ENCODE measurements at regions not wholly inside any gene's neighbourhood (a gene's known extent, or its start where the extent isn't known, plus 50 kb on each side); places are given as distances from the start of the nearest gene placed in this dataset.

DNA sequence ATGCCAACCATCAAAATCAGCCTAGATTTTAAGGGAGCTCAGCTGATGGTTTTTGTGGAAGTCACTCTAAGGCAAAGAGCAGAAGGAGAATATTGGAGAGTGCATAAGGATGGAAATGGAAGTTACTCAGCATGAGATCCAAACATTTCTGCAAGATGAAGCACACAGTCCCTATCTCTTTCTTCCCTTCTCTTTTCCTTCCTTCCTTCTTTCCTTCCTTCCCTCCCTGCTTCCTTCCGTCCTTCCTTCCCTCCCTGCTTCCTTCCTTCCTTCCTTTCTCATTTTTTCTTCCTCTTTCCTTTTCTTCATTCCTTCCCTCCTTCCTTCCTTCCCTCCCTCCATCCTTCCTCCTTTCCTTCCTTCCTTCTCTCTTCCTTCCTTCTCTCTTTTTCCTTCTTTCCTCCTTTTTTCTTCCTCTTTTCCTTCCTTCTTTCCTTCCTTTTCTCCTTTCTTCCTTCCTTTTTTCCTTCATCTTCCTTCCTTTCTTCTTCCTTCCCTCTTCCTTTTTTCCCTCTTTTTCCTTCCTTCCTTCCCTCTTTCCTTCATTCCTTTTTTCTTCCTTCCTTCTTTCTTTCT, 727.9 kb upstream of the CDH2 start:
- no peaks in the 10 kb centered on the region for H3K27me3 Mint-ChIP-seq
- ChIA-PET CTCF (no interaction called here), POLR2A (no interaction called here)
- H3K9me3 Mint-ChIP-seq, result peaks cover 23% of the 10 kb centered on the region
- H3K4me1 Mint-ChIP-seq, result no peaks in the 10 kb centered on the region
- DNase-seq, result no peak
- H3K36me3 Mint-ChIP-seq (ENCODE audit: low read depth), result no peaks in the 10 kb centered on the region
- no peak overlapping the region for H3K27ac Mint-ChIP-seq
- no peak overlapping the region for H3K4me3 Mint-ChIP-seq

DNA sequence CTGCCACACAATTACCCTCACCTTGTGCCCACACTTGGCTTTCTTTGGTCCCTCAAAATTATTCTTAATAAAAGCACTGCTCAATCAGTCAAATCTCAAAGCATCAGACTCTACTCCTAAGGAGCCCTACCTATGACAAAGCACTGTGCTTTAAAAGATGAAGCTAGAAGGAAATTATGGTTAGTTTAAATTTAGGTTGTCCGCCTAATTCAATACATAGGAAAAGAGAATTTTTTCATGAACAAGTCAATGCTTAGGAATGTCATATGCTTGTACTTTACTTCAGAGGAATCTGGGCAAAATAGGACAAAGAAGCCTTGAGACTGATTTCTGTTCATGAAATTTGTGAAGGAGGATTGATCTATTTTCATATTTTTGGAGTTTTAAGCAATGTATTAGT, 726.4 kb upstream of the CDH2 start:
- Mint-ChIP-seq H3K9me3 (peaks cover 18% of the 10 kb centered on the region), H3K27ac (no peak overlapping the region), H3K27me3 (no peaks in the 10 kb centered on the region), H3K4me3 (no peak overlapping the region), H3K36me3 (ENCODE audit: low read depth) (no peaks in the 10 kb centered on the region), H3K4me1 (no peaks in the 10 kb centered on the region)
- ChIA-PET CTCF (no interaction called here), POLR2A (no interaction called here)
- no peak for DNase-seq

DNA sequence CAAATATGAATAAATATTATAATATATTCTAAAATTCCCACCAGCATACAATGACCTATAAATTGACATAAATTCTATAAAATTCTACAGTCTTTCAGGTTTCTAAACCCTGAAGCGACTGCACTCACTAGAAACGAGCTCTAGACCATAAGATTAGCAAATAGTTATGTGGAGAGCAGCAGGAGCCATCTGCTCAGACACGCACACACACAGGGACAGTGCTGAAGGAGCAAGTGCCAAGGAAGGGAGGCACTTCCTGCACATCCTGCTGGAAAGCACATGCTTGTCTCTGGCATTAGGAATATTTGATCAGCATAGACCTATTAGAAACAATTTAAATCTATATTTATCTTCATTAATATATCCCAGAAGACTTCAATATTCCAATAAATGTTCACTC, 713.9 kb upstream of the CDH2 start:
- POLR2A ChIA-PET, result no interaction called here
- CTCF ChIA-PET, result no interaction called here
- DNase-seq, result no peak

DNA sequence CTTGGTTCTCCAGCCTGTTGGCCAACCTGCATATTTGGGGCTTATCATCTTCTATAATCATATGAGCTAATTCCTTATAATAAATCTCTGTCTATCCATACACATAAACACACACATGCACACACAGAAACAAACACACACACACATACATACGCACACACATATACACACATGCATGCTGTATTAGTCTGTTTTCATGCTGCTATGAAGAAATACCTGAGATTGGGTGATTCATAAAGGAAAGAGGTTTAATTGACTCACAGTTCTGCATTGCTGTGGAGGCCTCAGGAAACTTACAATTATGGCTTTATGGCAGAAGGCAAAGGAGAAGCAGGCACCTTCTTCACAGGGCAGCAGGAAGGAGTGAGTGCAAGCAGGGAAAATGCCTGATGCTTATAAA, 707.4 kb upstream of the CDH2 start:
- peaks cover 16% of the 10 kb centered on the region for H3K9me3 Mint-ChIP-seq
- H3K27ac Mint-ChIP-seq, result no peak overlapping the region
- ChIA-PET POLR2A (no interaction called here), CTCF (no interaction called here)
- H3K4me1 Mint-ChIP-seq, result no peaks in the 10 kb centered on the region
- DNase-seq, result no peak
- no peak overlapping the region for H3K4me3 Mint-ChIP-seq
- no peaks in the 10 kb centered on the region for H3K36me3 Mint-ChIP-seq (ENCODE audit: low read depth)
- no peaks in the 10 kb centered on the region for H3K27me3 Mint-ChIP-seq

More for the DNA sequence above, 713.9 kb upstream of the CDH2 start:
- Mint-ChIP-seq H3K36me3 (ENCODE audit: low read depth) (no peaks in the 10 kb centered on the region), H3K27me3 (no peaks in the 10 kb centered on the region), H3K9me3 (peaks cover 7% of the 10 kb centered on the region), H3K4me3 (no peak overlapping the region), H3K4me1 (no peaks in the 10 kb centered on the region), H3K27ac (no peak overlapping the region)

DNA sequence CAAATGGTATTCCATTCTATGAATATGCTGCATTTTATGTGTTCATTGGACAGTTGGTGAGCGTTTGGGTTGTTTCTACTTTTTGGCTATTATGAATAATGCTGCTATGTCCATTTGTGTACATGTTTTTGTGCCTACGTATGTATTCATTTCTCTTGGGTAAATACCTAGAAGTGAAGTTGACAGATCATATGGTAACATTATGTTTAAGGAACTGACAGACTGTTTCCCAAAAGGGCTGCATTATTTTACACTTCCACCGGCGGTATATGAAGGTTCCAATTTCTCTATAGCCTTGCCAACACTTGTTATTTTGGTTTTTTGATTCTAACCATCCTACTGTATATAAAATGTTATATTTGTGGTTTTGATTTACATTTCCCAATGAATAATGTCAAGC, 703.9 kb upstream of the CDH2 start:
- Mint-ChIP-seq H3K27me3 (no peaks in the 10 kb centered on the region), H3K27ac (no peak overlapping the region)
- no peak for DNase-seq

DNA sequence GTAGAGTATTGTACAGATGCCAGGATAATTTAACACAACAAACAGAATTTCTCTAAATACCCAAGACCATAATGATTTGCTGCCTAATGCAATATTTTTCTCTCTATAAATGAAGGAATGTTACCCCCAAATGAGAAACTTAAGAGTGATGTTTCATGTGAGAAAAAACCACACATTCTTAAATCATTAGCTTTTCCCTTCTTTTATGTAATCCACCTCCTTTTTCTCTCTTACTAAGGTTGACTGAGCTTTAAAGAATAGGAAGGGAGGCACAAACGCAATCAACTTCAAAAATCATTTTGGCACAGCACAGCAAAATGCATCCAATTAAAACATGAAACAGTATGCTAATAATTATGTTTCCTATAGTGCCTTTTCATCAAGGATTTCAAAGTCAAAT, 698.1 kb upstream of the CDH2 start:
- no peaks in the 10 kb centered on the region for H3K27me3 Mint-ChIP-seq
- no peaks in the 10 kb centered on the region for H3K4me1 Mint-ChIP-seq
- H3K4me3 Mint-ChIP-seq, result no peak overlapping the region
- H3K36me3 Mint-ChIP-seq (ENCODE audit: low read depth), result no peaks in the 10 kb centered on the region
- peaks cover 12% of the 10 kb centered on the region for H3K9me3 Mint-ChIP-seq
- ChIA-PET POLR2A (no interaction called here), CTCF (no interaction called here)
- no peak for DNase-seq
- H3K27ac Mint-ChIP-seq, result no peak overlapping the region

More for the DNA sequence above, 703.9 kb upstream of the CDH2 start:
- Mint-ChIP-seq H3K4me3 (no peak overlapping the region), H3K9me3 (peaks cover 16% of the 10 kb centered on the region), H3K4me1 (no peaks in the 10 kb centered on the region), H3K36me3 (ENCODE audit: low read depth) (no peaks in the 10 kb centered on the region)
- POLR2A ChIA-PET, result no interaction called here
- CTCF ChIA-PET, result no interaction called here

DNA sequence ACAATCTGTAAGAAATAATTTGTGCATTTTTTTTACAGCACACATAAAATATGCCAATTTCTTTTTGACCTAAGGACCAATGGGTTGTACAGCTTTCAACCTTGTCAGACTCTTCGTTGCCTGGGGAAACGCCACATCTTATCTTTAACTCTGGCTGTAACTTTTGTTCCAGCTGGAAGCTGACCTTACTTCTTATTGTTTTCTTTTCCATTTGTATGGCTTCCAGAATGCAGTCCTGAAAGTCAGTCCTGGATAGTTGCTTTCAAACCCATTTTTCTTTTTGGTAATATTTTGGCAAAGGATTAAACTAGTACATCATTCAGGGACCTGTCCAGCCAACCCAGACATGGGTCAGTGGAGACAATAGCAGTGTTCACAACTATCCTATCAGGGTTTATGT, 686.5 kb upstream of the CDH2 start:
- H3K4me3 Mint-ChIP-seq, result no peak overlapping the region
- H3K27me3 Mint-ChIP-seq, result no peaks in the 10 kb centered on the region
- H3K9me3 Mint-ChIP-seq, result peaks cover 15% of the 10 kb centered on the region
- CTCF ChIA-PET, result interaction anchor here (0.6 kb wide), 1 partner anchor 1661 kb away, joined by 3 read pairs; no protein-coding TSS in a partner anchor
- POLR2A ChIA-PET, result no interaction called here
- H3K4me1 Mint-ChIP-seq, result no peaks in the 10 kb centered on the region
- no peak for DNase-seq
- H3K27ac Mint-ChIP-seq, result no peak overlapping the region
- H3K36me3 Mint-ChIP-seq (ENCODE audit: low read depth), result no peaks in the 10 kb centered on the region

DNA sequence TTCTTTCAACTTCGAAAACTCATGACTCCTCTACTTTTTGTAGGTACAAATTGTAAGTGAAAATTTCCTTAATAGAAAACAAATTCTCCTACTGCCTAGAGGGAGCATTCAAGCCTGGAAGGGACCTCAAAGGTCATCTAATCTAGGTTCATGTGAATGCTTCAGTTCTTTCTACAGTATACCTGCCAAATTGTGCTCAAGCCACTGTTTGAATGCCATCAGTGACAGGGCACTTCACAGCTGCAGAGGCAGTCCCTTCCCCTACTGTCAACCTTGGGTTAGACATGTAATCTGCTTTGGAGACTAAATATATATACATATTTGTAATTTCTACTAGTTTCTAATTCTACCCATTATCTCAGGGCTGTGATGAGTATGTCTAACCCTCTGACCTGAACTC, 681.3 kb upstream of the CDH2 start:
- no peak for DNase-seq
- Mint-ChIP-seq H3K9me3 (peaks cover 10% of the 10 kb centered on the region), H3K27ac (no peak overlapping the region), H3K36me3 (ENCODE audit: low read depth) (no peaks in the 10 kb centered on the region), H3K4me1 (no peaks in the 10 kb centered on the region), H3K27me3 (no peaks in the 10 kb centered on the region), H3K4me3 (no peak overlapping the region)
- POLR2A ChIA-PET, result no interaction called here
- CTCF ChIA-PET, result no interaction called here

DNA sequence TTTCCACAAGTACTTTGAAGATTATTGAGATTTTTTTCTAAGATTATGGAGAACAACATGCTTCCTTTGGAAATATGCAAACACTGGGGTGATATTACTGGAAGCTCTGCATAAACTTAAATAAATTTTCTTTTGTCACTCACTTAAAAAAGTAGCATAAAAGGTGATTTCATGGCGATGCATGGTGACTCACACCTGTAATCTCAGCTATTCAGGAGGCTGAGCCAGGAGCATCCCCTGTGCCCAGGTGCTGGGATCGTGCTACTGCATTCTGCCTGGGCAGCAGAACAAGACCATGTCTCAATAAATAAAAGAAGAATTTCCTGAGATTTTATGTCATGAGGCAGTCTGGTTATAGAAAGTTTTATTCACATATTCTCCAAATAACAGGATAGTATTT, 679.1 kb upstream of the CDH2 start:
- no peak overlapping the region for H3K27ac Mint-ChIP-seq
- ChIA-PET POLR2A (no interaction called here), CTCF (no interaction called here)
- H3K4me1 Mint-ChIP-seq, result no peaks in the 10 kb centered on the region
- peaks cover 5% of the 10 kb centered on the region for H3K9me3 Mint-ChIP-seq
- no peaks in the 10 kb centered on the region for H3K36me3 Mint-ChIP-seq (ENCODE audit: low read depth)
- H3K4me3 Mint-ChIP-seq, result no peak overlapping the region
- no peak for DNase-seq
- no peaks in the 10 kb centered on the region for H3K27me3 Mint-ChIP-seq

DNA sequence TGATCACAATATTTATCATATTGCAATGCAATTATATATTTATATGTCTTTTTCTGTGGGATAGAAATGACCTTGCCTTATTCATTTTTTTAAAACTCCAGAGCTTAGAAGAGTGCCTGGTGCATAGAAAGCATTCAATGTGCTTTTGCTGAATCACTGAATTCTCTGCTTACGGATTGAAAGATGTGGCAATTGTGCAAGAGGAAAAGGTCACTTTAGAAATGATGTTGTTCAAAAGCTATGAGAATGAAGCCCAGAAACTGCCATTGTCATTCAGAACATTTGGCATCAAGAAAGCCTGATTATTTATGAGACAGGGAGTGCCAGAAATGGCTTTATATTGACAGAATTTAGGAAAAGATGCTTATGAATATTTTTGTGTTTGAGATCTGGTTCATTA, 678.6 kb upstream of the CDH2 start:
- Mint-ChIP-seq H3K36me3 (ENCODE audit: low read depth) (no peaks in the 10 kb centered on the region), H3K27me3 (no peaks in the 10 kb centered on the region), H3K4me1 (no peaks in the 10 kb centered on the region), H3K9me3 (peaks cover 5% of the 10 kb centered on the region), H3K27ac (no peak overlapping the region), H3K4me3 (no peak overlapping the region)
- no peak for DNase-seq
- ChIA-PET CTCF (no interaction called here), POLR2A (no interaction called here)

DNA sequence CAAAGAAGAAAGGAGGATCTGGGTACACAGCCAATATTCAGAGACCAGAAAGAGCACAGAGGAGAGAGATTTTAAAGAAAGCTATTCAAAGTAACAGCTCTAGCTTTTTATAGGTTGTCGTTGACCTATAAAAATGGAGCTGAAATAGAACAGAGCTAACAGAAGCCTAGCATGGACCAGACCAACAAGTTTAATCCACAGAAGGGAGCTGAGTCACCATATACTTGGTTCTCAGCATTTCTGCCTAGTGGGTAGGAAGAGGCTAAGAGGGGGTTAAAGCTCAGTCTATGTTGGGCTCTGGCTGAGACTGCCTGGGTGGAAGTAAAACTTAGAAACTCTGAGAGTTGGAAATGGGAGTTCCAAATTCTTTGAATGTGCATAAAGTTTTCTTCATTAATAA, 678.0 kb upstream of the CDH2 start:
- peaks cover 8% of the 10 kb centered on the region for H3K9me3 Mint-ChIP-seq
- H3K27ac Mint-ChIP-seq, result no peak overlapping the region
- H3K4me1 Mint-ChIP-seq, result no peaks in the 10 kb centered on the region
- ChIA-PET CTCF (no interaction called here), POLR2A (no interaction called here)
- no peaks in the 10 kb centered on the region for H3K27me3 Mint-ChIP-seq
- H3K4me3 Mint-ChIP-seq, result no peak overlapping the region
- H3K36me3 Mint-ChIP-seq (ENCODE audit: low read depth), result no peaks in the 10 kb centered on the region
- no peak for DNase-seq

DNA sequence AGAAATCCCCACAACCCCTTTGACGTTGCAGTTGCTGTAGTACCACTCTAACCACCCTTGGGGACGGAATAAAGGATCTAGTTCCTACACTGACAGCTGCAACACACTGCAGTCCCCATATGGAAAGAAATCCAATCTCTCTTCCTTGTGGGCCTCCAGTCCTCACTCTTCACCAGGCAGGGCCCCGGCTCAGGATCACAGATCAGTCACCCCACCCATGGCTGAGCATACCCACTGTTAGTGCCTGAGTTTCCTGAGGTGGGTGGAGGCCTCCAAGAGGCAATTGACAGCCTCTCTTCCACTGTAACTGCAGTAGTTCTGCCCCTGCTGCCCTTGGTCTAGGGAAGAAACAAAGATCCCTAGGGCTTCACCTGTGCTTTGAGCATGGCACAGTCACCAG, 670.0 kb upstream of the CDH2 start:
- H3K9me3 Mint-ChIP-seq, result peaks cover 30% of the 10 kb centered on the region
- DNase-seq, result no peak
- CTCF ChIA-PET, result no interaction called here
- no peak overlapping the region for H3K27ac Mint-ChIP-seq
- H3K36me3 Mint-ChIP-seq (ENCODE audit: low read depth), result no peaks in the 10 kb centered on the region
- no peaks in the 10 kb centered on the region for H3K4me1 Mint-ChIP-seq
- no peaks in the 10 kb centered on the region for H3K27me3 Mint-ChIP-seq
- POLR2A ChIA-PET, result no interaction called here
- no peak overlapping the region for H3K4me3 Mint-ChIP-seq

DNA sequence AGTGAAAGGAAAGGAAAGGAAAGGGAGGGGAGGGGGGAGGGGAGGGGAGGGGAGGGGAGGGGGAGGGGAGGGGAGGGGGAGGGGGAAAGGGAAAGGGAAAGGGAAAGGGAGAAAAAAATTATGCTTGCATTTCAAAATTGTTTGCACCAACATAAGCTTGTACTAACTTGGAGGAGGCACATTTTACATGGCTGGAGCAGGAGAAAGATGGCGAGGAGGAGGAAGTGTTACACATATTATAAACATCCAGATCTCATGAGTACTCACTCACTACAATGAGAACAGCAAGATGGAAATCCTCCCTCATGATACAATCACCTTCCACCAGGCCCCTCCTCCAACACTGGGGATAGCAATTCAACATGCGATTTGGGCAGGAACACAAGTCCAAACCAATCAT, 660.2 kb upstream of the CDH2 start:
- DNase-seq, result no peak
- no peaks in the 10 kb centered on the region for H3K4me1 Mint-ChIP-seq
- POLR2A ChIA-PET, result no interaction called here
- H3K36me3 Mint-ChIP-seq (ENCODE audit: low read depth), result no peaks in the 10 kb centered on the region
- no peak overlapping the region for H3K27ac Mint-ChIP-seq
- H3K4me3 Mint-ChIP-seq, result no peak overlapping the region
- CTCF ChIA-PET, result no interaction called here
- no peaks in the 10 kb centered on the region for H3K27me3 Mint-ChIP-seq
- H3K9me3 Mint-ChIP-seq, result peaks cover 9% of the 10 kb centered on the region

DNA sequence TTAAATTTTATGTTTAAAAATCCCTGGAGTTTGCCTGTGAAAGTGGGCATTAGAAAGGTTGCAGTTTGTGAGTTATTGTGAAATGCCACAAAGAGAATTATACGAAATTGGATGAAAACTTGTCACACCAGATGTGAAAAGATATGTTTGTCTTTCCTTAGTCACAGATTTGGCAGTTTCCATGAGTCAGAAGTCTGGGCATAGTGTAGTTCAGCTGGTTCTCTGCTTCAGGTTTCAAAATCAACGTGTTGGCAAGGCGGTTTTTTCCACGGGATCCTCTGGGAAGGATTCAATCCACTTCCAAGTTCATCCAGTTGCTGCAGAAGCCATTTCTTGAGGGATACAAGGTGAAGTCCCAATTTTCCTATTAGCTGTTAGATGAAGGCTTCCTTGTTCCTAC, 658.0 kb upstream of the CDH2 start:
- Mint-ChIP-seq H3K27ac (no peak overlapping the region), H3K36me3 (ENCODE audit: low read depth) (no peaks in the 10 kb centered on the region), H3K4me1 (no peaks in the 10 kb centered on the region), H3K4me3 (no peak overlapping the region), H3K27me3 (no peaks in the 10 kb centered on the region), H3K9me3 (peaks cover 10% of the 10 kb centered on the region)
- POLR2A ChIA-PET, result no interaction called here
- CTCF ChIA-PET, result no interaction called here
- no peak for DNase-seq

DNA sequence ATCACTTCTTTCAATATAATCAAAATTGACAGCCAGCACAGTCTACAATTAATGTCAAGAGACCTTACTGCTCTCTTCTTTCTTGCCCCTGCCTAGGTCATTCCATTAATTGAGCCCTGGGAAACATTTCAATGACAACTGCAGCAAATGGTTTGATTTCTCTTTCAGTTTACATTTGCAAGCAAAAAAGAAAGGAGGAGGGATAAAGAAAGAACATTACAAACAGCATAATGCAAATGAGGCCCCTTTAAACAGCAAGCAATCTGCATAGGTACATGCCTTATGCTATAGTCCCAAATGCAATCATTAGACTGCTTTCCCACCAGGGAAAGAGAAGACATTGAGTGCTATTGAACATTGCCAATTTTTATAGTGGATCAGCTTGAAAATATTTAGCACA, 655.0 kb upstream of the CDH2 start:
- no peak overlapping the region for H3K27ac Mint-ChIP-seq
- H3K4me3 Mint-ChIP-seq, result no peak overlapping the region
- no peaks in the 10 kb centered on the region for H3K27me3 Mint-ChIP-seq
- H3K4me1 Mint-ChIP-seq, result no peaks in the 10 kb centered on the region
- H3K36me3 Mint-ChIP-seq (ENCODE audit: low read depth), result no peaks in the 10 kb centered on the region
- peaks cover 5% of the 10 kb centered on the region for H3K9me3 Mint-ChIP-seq
- ChIA-PET POLR2A (no interaction called here), CTCF (no interaction called here)
- no peak for DNase-seq
